ENCODE measurements at regions not wholly inside any gene's neighbourhood (a gene's known extent, or its start where the extent isn't known, plus 50 kb on each side); places are given as distances from the start of the nearest gene placed in this dataset.
"Not testable (repeated sequence)": the region's sequence is repeated elsewhere in the genome, so short reads cannot be mapped to it uniquely, and the experiment has no call there.

DNA sequence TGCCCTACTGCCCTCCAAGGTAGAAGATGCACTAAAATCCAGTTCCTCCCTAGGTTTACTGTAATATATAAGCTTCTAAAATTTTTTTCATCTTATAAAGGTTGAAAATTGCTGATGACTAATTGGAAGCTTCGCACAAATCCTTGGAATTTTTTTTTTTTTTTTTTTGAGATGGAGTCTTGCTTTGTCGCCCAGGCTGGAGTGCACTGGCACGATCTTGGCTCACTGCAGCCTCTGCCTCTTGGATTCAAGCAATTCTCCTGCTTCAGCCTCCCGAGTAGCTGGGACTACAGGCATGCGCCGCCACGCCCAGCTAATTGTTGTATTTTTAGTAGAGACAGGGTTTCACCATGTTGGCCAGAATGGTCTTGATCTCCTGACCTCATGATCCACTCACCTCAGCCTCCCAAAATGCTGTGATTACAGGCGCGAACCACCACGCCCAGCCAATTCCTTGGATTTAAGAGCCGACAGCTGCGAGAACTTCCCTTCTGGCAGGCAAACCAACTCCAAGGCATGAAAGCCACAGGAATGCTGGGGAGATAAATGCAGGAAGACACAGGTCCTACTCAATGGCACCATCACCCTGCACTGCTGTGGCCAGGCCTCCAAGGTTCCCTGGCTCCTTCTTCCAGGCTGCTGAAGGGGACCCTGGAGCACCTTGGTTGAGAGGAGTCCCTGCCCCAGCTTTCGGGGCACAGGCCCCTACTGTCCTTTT, 98.9 kb upstream of the CHD2 start:
- not testable (repeated sequence) for H3K4me3 Mint-ChIP-seq (ENCODE audit: low read depth); H3K9me3 Mint-ChIP-seq

DNA sequence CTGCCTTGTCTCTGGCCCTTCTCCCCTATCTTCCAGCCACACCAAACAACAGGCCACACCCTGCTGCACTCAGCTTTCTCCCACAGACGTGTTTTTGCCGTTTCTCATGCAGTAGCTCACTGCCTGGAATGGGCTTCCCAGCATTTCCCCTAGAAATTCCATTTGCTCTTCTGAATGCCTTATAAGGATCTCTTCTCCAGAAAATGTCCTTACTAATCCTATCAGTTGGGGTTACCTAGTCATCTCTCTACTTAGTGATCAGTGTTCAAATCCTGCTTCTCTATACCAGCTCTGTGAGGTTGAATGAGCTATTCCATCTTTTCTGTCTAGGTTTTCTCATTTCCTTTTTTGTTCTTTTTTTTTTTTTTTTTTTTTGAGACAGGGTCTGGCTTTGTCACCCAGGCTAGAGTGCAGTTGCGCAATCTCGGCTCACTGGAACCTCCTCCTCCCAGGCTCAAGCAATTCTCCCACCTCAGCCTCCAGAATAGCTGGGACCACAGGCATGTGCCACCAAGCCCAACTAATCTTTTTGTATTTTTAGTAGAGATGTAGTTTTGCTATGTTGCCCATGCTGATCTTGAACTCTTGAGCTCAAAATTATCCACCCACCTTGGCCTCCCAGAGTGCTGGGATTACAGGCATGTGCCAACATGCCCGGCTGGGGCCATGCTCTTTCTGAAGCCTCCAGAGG, 98.2 kb upstream of the CHD2 start:
- intact Hi-C loops (cut with micrococcal nuclease): loop anchor here (5.0 kb wide), 1 partner anchor 225 kb away; no protein-coding TSS in a partner anchor
- peaks cover 3% of the 10 kb centered on the region for H3K36me3 Mint-ChIP-seq (ENCODE audit: low read depth)
- no peaks in the 10 kb centered on the region for H3K9me3 Mint-ChIP-seq
- no peak overlapping the region for H3K4me3 Mint-ChIP-seq (ENCODE audit: low read depth)
- DNase-seq (ENCODE audit: low spot score): no peak
- peak overlapping the region; percentile 22 for H3K27ac Mint-ChIP-seq
- no peaks in the 10 kb centered on the region for H3K27me3 Mint-ChIP-seq (ENCODE audit: low read depth)
- peaks cover 29% of the 10 kb centered on the region for H3K4me1 Mint-ChIP-seq (ENCODE audit: low read depth)

More for the DNA sequence above, 98.9 kb upstream of the CHD2 start:
- not testable (repeated sequence) for DNase-seq (ENCODE audit: low spot score); H3K27me3 Mint-ChIP-seq (ENCODE audit: low read depth); H3K27ac Mint-ChIP-seq; H3K36me3 Mint-ChIP-seq (ENCODE audit: low read depth)
- intact Hi-C loops (cut with micrococcal nuclease): loop anchor here (5.0 kb wide), 1 partner anchor 226 kb away; no protein-coding TSS in a partner anchor
- H3K4me1 Mint-ChIP-seq (ENCODE audit: low read depth): peaks cover 27% of the 10 kb centered on the region

DNA sequence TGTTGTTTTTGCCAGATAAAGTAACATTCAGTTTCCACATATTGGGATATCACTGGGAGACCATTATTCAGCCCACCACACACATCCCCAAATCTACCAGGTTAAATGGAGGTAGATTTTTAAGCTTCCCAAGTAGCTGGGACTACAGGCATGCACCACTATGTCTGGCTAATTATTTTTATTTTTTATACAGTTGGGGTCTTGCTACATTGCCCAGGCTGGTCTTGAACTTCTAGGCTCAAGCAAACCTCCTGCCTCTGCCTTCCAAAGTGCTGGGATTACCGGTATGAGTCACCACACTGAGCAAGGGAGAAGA, 96.6 kb upstream of the CHD2 start:
- Mint-ChIP-seq H3K4me1 (ENCODE audit: low read depth) (peaks cover 32% of the 10 kb centered on the region), H3K9me3 (no peaks in the 10 kb centered on the region), H3K36me3 (ENCODE audit: low read depth) (peaks cover 6% of the 10 kb centered on the region), H3K4me3 (ENCODE audit: low read depth) (no peak overlapping the region), H3K27ac (peak overlapping the region; percentile 86), H3K27me3 (ENCODE audit: low read depth) (no peaks in the 10 kb centered on the region)
- DNase-seq (ENCODE audit: low spot score): no peak
- intact Hi-C loops (cut with micrococcal nuclease): loop anchor here (5.0 kb wide), 1 partner anchor 224 kb away; no protein-coding TSS in a partner anchor

DNA sequence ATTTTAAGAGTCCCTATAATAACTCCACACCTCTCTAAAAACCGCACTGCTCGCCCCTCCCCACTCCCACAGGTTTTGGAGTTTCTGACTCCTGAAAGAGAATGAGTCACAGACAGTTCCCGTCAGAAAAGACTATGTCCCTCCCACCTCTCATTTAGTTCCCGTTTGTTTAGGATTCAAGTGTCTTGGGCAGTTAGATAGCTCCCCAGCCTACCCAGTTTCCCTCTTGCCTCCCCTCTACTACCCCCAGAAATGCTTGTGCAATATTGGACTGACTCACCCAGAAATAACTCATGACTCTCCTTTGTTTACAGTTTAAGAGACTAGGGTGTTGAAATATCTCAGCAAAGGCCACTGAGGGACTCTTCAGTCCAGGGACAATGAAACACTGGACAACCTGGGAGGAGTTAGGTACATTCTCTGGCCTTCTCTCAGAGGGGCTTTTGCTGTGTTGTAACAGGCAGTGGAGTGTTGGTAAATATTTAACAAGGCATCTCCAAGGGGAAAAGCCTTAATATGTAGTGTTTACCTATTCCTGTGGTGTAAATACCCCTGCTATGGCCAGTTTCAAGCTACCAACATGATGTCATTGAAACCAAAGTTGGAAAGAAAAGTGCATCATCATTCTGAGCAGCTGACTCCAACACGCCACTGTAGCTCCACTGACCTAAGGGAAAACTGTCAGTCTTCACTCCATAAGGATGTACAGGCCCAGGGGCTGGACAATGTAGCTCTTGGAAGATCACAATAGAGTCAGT, 96.1 kb upstream of the CHD2 start:
- Mint-ChIP-seq H3K4me3 (ENCODE audit: low read depth) (no peak overlapping the region), H3K4me1 (ENCODE audit: low read depth) (peaks cover 32% of the 10 kb centered on the region), H3K9me3 (no peaks in the 10 kb centered on the region), H3K36me3 (ENCODE audit: low read depth) (peaks cover 6% of the 10 kb centered on the region), H3K27ac (peak overlapping the region; percentile 86), H3K27me3 (ENCODE audit: low read depth) (no peaks in the 10 kb centered on the region)
- intact Hi-C loops (cut with micrococcal nuclease): loop anchor here (1.0 to 5.0 kb wide), 3 partner anchors 103 to 223 kb away; no protein-coding TSS in a partner anchor
- DNase-seq (ENCODE audit: low spot score): peak; percentile 40

DNA sequence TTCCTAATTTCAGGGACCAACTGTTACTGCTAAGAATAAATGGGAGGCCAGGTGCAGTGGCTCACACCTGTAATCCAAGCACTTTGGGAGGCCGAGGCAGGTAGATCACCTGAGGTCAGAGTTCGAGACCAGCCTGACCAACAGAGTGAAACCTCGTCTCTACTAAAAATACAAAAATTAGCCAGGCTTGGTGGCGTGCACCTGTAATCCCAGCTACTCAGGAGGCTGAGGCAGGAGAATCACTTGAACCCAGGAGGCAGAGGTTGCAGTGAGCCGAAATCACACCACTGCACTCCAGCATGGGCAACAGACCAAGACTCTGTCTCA, 95.6 kb upstream of the CHD2 start:
- H3K4me3 Mint-ChIP-seq (ENCODE audit: low read depth); H3K9me3 Mint-ChIP-seq; H3K36me3 Mint-ChIP-seq (ENCODE audit: low read depth); H3K27me3 Mint-ChIP-seq (ENCODE audit: low read depth); DNase-seq (ENCODE audit: low spot score): not testable (repeated sequence)
- intact Hi-C loops (cut with micrococcal nuclease): loop anchor here (1.0 to 5.0 kb wide), 3 partner anchors 103 to 223 kb away; no protein-coding TSS in a partner anchor
- Mint-ChIP-seq H3K27ac (peak overlapping the region; percentile 86), H3K4me1 (ENCODE audit: low read depth) (peaks cover 32% of the 10 kb centered on the region)

DNA sequence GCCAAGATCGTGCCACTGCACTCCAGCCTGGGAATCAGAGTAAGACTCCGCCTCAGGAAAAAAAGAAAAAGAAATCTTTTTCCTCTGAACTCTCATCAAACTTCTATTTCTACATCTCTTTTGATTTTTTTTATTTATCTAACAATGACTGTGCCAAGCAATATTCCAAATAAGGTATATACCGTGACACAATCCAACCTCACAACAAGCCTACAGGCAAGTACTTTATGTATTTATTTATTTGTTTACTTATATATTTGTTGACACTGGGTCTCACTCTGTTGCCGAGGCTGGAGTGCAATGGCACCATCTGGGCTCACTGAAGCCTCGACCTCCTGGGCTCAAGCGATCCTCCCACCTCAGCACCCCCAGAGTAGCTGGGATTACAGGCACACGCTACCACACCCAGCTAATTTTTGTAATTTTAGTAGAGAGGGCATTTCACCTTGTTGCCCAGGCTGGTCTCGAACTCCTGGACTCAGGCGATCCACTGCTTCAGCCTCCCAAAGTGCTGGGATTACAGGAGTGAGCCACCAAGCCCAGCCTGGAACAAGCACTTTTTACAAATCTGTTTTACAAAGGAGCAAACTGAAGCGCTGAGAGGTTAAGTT, 94.9 kb upstream of the CHD2 start:
- no peak for DNase-seq (ENCODE audit: low spot score)
- intact Hi-C loops (cut with micrococcal nuclease): no loop called here
- Mint-ChIP-seq H3K27ac (no peak overlapping the region), H3K9me3 (no peaks in the 10 kb centered on the region), H3K4me3 (ENCODE audit: low read depth) (no peak overlapping the region), H3K36me3 (ENCODE audit: low read depth) (peaks cover 6% of the 10 kb centered on the region), H3K27me3 (ENCODE audit: low read depth) (no peaks in the 10 kb centered on the region), H3K4me1 (ENCODE audit: low read depth) (peaks cover 35% of the 10 kb centered on the region)

DNA sequence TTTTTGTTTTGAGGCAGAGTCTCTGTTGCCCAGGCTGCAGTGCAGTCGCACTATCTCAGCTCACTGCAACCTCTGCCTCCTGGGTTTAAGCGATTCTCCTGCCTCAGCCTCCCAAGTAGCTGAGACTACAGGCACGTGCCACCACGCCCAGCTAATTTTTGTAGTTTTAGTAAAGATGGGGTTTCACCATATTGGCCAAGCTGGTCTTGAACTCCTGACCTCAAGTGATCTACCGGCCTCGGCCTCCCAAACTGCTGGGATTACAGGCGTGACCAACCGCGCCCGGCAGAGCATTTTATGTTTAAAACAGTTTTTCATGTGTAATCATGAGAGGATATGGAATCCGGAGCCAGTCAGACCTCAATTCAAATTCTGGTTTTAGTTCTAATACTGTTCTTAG, 94.0 kb upstream of the CHD2 start:
- H3K27ac Mint-ChIP-seq: peak overlapping the region; percentile 75
- DNase-seq (ENCODE audit: low spot score); intact Hi-C loops (cut with micrococcal nuclease); H3K27me3 Mint-ChIP-seq (ENCODE audit: low read depth); H3K9me3 Mint-ChIP-seq; H3K36me3 Mint-ChIP-seq (ENCODE audit: low read depth): not testable (repeated sequence)
- H3K4me1 Mint-ChIP-seq (ENCODE audit: low read depth): peaks cover 43% of the 10 kb centered on the region
- H3K4me3 Mint-ChIP-seq (ENCODE audit: low read depth): peak overlapping the region; percentile 68

DNA sequence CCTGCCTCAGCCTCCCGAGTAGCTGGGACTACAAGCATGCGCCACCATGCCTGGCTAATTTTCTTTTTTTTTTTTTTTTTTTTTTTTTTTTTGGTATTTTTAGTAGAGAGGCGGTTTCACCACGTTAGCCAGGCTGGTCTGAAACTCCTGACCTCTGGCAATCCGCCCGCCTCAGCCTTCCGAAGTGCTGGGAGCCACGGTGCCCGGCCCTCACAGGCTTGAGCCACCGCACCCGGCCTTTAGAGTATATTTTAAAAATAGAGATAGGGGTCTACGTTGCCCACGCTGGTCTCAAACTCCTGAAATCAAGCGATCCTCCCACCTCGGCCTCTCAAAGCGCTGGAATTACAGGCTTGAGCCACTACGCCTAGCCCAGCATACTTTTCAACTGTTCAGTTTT, 93.4 kb upstream of the CHD2 start:
- Mint-ChIP-seq H3K9me3 (no peaks in the 10 kb centered on the region), H3K4me3 (ENCODE audit: low read depth) (no peak overlapping the region), H3K27ac (no peak overlapping the region), H3K36me3 (ENCODE audit: low read depth) (peaks cover 6% of the 10 kb centered on the region), H3K4me1 (ENCODE audit: low read depth) (peaks cover 45% of the 10 kb centered on the region), H3K27me3 (ENCODE audit: low read depth) (no peaks in the 10 kb centered on the region)
- DNase-seq (ENCODE audit: low spot score): no peak
- intact Hi-C loops (cut with micrococcal nuclease): no loop called here

DNA sequence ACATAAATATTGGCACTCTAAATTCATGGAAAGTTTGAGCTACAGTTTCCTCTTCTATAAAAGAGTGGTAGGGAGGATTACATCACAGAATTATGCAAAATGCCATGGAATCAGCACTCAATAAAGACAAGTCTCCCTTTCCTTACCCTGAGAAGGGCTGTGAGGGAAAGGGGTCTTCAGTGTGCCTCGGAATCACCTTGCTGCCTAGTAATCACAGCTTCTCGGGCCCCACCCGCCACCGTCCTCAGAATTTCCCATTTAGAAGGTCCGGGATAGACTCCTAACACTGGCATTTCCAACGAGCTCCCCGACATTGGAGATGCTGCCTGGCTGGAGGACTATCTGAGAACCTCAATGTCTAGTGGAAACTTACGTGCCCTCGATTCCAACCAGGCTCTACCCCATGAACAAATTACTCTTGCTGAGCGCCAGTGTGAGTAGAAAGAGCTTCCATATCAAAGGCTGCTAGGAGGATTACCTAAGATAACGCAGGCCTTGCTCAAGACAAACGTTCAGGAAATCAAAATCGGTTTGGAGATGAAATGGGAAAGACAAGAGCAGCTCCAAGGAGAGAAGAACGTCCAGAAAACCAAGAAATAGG, 92.1 kb upstream of the CHD2 start:
- peak overlapping the region; percentile 89 for H3K4me3 Mint-ChIP-seq (ENCODE audit: low read depth)
- no peaks in the 10 kb centered on the region for H3K9me3 Mint-ChIP-seq
- H3K27me3 Mint-ChIP-seq (ENCODE audit: low read depth): no peaks in the 10 kb centered on the region
- intact Hi-C loops (cut with micrococcal nuclease): no loop called here
- H3K27ac Mint-ChIP-seq: peak overlapping the region; percentile 96
- H3K36me3 Mint-ChIP-seq (ENCODE audit: low read depth): peaks cover 6% of the 10 kb centered on the region
- DNase-seq (ENCODE audit: low spot score): no peak
- peaks cover 46% of the 10 kb centered on the region for H3K4me1 Mint-ChIP-seq (ENCODE audit: low read depth)

DNA sequence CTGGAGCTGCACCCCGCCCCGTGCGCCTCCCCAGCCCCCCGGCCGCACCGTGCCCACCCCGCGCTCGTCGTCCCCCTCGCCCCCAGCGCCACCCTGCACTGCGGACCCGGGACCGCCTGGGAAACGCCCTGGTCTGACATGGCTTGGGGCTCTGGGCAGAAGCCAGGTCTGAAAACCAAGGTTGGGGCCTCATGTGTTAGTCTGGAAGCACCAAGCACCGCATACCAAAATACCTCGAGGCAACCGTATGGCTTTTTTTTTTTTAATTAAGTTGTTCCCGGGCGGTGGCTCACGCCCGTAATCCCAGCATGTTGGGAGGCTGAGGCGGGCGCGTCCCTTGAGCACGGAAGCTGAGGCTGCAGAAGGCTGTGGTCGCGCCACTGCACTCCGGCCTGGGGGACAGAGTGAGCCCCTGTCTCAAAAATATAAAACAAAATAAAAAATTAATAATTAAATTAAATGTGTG, 91.5 kb upstream of the CHD2 start:
- H3K27me3 Mint-ChIP-seq (ENCODE audit: low read depth): no peaks in the 10 kb centered on the region
- peak overlapping the region; percentile 96 for H3K27ac Mint-ChIP-seq
- intact Hi-C loops (cut with micrococcal nuclease): loop anchor here (1.0 kb wide), 5 partner anchors 23 to 110 kb away; partner anchors contain the start of gene CHD2
- H3K4me3 Mint-ChIP-seq (ENCODE audit: low read depth): peak overlapping the region; percentile 89
- H3K36me3 Mint-ChIP-seq (ENCODE audit: low read depth): peaks cover 9% of the 10 kb centered on the region
- no peaks in the 10 kb centered on the region for H3K9me3 Mint-ChIP-seq
- peaks cover 48% of the 10 kb centered on the region for H3K4me1 Mint-ChIP-seq (ENCODE audit: low read depth)
- no peak for DNase-seq (ENCODE audit: low spot score)

DNA sequence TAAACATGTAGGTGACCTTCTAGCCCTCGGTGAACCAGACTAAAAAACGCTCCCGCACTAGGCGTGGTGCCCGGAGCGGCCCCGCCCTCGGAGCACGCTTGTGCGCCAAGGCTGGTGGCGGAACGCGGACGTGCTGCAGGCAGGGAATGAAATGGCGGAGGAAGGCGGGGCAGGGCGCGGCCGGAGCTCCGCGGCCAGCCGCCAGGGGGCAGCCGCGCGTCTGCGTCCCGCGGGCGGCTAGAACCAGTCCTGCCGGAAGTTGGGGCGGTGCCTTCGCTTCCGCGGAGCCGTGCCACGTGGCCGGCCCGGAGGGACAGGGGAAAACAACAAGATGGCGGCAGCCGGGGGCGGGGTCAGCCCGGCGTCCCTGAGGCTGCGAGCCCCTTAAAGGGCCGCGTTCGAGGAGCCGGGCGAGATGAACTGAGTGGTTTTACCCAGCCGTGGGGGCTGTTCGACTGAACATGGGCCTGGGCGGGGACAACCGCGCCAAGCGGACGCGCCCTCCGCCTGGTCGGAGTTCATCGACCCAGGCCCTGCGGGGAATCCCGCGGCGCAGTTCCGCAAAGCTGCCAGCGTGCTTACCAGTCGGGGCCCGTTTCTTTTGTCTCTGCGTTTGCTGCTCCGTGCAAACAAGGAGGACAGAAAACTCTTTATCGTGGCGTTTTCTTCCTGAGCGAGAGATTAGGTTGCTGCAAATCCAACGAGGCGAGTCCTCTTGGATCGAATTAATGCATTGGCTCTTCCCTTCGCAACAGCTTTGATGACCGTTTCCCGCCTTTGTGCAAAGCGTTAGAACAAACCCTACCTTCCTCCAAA, 90.9 kb upstream of the CHD2 start:
- Mint-ChIP-seq H3K27ac (peak overlapping the region; percentile 96), H3K9me3 (no peaks in the 10 kb centered on the region), H3K36me3 (ENCODE audit: low read depth) (peaks cover 11% of the 10 kb centered on the region), H3K27me3 (ENCODE audit: low read depth) (no peaks in the 10 kb centered on the region), H3K4me1 (ENCODE audit: low read depth) (peaks cover 45% of the 10 kb centered on the region), H3K4me3 (ENCODE audit: low read depth) (peak overlapping the region; percentile 89)
- DNase-seq (ENCODE audit: low spot score): peak; percentile 100
- intact Hi-C loops (cut with micrococcal nuclease): loop anchor here (1.0 kb wide), 5 partner anchors 22 to 109 kb away; partner anchors contain the start of gene CHD2
